Amniotic stem cell (primary cell): ENCODE measurements at regions not wholly inside any gene's neighbourhood (a gene's known extent, or its start where the extent isn't known, plus 50 kb on each side); places are given as distances from the start of the nearest gene placed in this dataset.

Source experiments
- DNase-seq: peaks from one replicate; lab custom pipeline; 2025; lab: John Stamatoyannopoulos, UW

- no peak for DNase-seq
Measured at GRCh38 chr17:77746393-77746792, 212.1 kb upstream of the TNRC6C start.

- DNase-seq, result no peak
Measured at GRCh38 chr17:77746896-77747554, 211.5 kb upstream of the TNRC6C start.

- no peak for DNase-seq
Measured at GRCh38 chr17:77748436-77748835, 210.1 kb upstream of the TNRC6C start.

- DNase-seq, result no peak
Measured at GRCh38 chr17:77749321-77749751, 209.2 kb upstream of the TNRC6C start.

- DNase-seq, result no peak
Measured at GRCh38 chr17:77749989-77750388, 208.5 kb upstream of the TNRC6C start.

GRCh38 chr17:77750427-77751043 lies 208.0 kb upstream of the TNRC6C start:
- no peak for DNase-seq

- DNase-seq, result no peak
Measured at GRCh38 chr17:77753246-77753645, 205.3 kb upstream of the TNRC6C start.

GRCh38 chr17:77753691-77754245 lies 204.7 kb upstream of the TNRC6C start:
- DNase-seq, result no peak

GRCh38 chr17:77754956-77755355 lies 203.5 kb upstream of the TNRC6C start:
- DNase-seq, result no peak

GRCh38 chr17:77755410-77755963 lies 203.0 kb upstream of the TNRC6C start:
- DNase-seq, result no peak

GRCh38 chr17:77756028-77756427 lies 202.5 kb upstream of the TNRC6C start:
- DNase-seq, result no peak

- DNase-seq, result no peak
Measured at GRCh38 chr17:77756846-77757560, 201.5 kb upstream of the TNRC6C start.

GRCh38 chr17:77757561-77757898 lies 201.0 kb upstream of the TNRC6C start:
- DNase-seq, result no peak

GRCh38 chr17:77763023-77763422 lies 195.5 kb upstream of the TNRC6C start:
- DNase-seq, result no peak

- DNase-seq, result no peak
Measured at GRCh38 chr17:77763575-77763974, 194.9 kb upstream of the TNRC6C start.

GRCh38 chr17:77765292-77765691 lies 193.2 kb upstream of the TNRC6C start:
- no peak for DNase-seq

GRCh38 chr17:77767148-77767547 lies 191.4 kb upstream of the TNRC6C start:
- no peak for DNase-seq

GRCh38 chr17:77768248-77768852 lies 190.2 kb upstream of the TNRC6C start:
- DNase-seq, result no peak

- no peak for DNase-seq
Measured at GRCh38 chr17:77769215-77769614, 189.3 kb upstream of the TNRC6C start.

- no peak for DNase-seq
Measured at GRCh38 chr17:77769762-77770161, 188.7 kb upstream of the TNRC6C start.

- DNase-seq, result no peak
Measured at GRCh38 chr17:77770331-77771105, 188.0 kb upstream of the TNRC6C start.

- DNase-seq, result no peak
Measured at GRCh38 chr17:77771145-77771544, 187.4 kb upstream of the TNRC6C start.
